HG03378 (cell line): ENCODE measurements at regions not wholly inside any gene's neighbourhood (a gene's known extent, or its start where the extent isn't known, plus 50 kb on each side); places are given as distances from the start of the nearest gene placed in this dataset.

ENCODE experiments used
- ATAC-seq: cut with Tn5 transposase; IDR thresholded peaks from one replicate; pipeline ENCODE4 v1.9.1; 2021; ENCODE audit warnings: mild to moderate bottlenecking, moderate library complexity; ENCODE audit not compliant: unreplicated experiment

DNA sequence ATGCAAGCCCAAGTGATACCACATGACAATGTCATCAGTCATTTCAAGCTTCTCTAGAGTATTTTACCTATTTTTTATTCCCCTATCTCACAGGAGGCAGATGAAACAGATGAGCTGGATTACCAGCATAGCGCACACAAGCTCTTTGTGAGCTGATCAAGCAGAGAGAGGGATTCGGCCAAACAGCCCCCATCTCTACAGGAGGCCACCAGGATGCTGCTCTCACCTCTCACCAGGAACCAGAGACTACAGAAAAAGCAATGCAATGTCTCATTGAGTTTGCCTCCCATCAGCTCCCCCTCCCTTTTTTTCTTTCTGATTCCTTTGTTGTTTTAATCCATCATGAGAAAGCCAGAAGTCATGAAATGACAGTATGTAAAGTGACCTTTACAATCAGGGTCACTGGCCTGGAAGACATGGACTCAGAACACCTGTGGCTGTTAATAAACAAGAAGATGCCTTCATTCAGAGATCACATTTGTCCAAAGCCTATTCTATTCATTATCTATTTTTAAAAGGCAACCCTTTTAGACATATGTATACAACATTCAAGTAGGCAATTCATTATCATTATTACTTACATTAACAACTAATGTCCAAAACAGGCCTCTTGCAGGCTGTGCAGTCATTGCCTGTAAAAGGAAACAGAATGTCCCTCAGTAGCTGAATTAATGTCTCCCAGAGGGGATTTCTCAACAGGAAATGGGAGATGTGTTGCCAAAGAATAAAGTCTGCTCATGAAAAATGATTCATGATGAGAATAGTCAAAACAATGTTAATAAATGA, 656.6 kb downstream of the TBC1D4 start:
- no peak for ATAC-seq

GRCh38 chr13:74820809-74821208, 661.2 kb downstream of the TBC1D4 start:
- ATAC-seq: no peak

DNA sequence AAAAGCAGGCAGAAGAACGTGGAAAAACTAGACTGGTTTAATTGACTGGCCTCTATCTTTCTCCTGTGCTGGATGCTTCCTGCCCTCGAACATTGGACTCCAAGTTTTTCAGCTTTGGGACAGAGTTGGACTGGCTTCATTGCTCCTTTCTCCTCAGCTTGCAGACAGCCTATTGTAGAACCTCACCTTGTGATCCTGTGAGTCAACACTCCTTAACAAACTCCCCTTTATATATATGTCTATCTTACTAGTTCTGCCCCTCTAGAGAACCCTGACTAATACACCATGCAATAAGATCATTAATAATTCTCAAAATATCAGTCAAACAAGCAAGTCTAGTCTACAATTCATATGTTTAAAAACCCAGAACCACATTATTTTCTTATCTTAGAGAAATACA, 662.4 kb downstream of the TBC1D4 start:
- ATAC-seq: no peak

DNA sequence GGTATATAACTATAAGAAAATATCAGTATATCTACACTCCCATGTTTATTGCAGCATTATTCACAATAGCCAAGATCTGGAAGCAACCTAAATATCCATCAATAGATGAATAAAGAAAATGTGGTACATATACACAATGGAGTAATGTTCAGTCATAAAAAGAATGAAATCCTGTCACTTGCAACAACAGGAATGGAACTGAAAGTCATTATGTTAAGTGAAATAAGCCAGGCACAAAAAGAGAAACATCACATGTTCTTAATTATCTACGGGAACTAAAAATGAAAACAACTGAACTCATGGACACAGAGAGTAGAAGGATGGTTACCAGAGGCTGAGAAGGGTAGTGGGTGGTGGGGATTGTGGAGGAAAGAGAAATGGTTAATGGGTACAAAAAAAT, 665.2 kb downstream of the TBC1D4 start:
- no peak for ATAC-seq

DNA sequence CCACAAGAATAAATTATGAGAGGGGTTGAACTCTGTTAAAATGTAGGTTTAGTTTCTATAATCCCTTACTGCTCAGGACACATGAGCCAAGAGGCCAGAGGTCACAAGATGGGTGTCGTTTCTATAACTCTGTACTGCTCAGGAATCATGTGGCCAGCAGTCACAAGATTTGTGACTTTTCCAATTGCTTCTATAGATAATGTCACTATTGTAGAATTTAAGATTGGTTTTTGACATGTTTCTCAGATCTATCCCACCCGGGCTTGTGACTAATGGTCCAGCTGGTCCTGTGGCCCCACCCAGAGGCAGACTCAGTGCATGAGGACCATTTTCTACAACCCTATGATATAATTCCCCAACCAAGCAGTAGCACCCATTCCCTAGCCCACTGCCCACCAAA, 662.0 kb upstream of the KLF12 start:
- ATAC-seq: no peak

- ATAC-seq: no peak
Measured at GRCh38 chr13:74795526-74795925, 661.3 kb upstream of the KLF12 start.

GRCh38 chr13:74794582-74794981, 660.4 kb upstream of the KLF12 start:
- no peak for ATAC-seq

DNA sequence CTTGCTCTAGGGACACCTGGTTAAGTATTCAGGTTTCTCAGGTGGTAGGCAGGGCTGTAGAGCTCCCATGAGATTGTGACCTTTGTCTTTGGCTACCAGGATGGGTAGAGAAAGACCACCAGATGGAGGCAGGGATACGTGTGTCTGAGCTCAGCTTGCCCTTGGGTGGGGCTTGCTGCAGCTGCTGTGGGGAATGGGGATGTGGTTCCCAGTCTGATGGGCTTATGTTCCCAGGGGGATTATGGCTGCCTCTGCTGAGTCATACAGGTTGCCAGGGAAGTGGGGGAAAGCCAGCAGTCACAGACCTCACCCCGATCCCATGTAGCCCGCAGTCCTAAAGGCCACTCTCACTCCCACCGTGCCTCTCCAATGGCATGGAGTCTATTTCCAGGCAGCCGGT, 659.9 kb upstream of the KLF12 start:
- ATAC-seq: no peak

DNA sequence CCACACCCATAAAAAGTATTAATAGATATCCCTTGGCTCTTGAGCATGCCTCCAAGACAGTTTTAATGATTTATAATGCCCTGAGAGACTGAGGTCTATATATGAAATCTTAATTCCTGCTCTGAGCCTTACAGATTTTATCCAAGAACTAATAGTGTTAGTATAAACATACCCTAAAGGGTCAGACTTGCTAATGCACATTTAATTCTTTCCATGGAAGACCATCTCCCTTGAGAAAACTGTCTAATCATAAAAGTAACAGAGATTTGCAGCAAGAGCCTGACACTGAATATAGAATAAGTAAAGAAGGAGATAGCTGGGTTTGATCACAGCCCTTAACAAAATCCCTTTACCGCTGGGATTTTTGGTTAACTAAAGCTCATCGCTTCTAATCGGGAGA, 650.8 kb upstream of the KLF12 start:
- no peak for ATAC-seq

GRCh38 chr13:74778946-74779345, 644.7 kb upstream of the KLF12 start:
- ATAC-seq: no peak

DNA sequence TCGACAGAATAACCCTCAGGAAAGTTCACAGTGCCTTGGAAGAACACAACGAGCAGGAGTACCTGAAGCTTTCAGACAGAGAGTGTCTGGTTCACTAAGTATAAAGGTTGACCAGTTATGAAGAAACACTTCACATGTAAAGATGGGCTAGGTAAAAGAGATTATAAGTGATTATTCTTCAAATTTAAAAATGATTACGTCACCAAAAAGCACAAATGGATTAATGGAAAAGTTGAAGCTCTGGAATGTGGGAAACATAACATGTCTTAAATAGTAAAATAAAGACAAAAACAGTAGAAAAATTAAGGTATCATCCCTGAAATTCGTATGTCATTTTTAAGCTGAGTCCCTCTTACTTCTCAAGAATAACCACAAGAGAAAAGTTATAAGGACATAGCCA, 643.9 kb upstream of the KLF12 start:
- ATAC-seq: no peak

DNA sequence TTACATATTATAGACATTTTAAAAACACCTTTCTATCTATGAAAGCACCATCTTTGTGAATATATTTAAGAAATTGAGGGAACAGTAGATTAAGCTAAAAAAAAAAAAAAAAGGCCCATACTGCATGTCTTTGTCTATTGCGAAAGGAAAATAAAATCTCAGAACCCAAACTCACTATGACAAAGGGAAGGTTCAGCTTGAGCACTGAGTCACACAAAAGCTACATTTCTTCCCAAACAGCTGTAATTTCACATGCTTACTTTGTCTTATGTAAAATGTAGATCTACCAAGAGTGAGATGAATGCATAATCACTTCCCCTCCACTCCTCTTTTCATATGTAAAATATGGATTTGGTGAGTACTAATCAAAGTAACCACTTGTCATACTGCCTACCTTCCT, 640.1 kb upstream of the KLF12 start:
- ATAC-seq: no peak

- ATAC-seq: no peak
Measured at GRCh38 chr13:74773248-74773647, 639.0 kb upstream of the KLF12 start.

- ATAC-seq: no peak
Measured at GRCh38 chr13:74771964-74772363, 637.8 kb upstream of the KLF12 start.

GRCh38 chr13:74770361-74770760, 636.2 kb upstream of the KLF12 start:
- no peak for ATAC-seq

DNA sequence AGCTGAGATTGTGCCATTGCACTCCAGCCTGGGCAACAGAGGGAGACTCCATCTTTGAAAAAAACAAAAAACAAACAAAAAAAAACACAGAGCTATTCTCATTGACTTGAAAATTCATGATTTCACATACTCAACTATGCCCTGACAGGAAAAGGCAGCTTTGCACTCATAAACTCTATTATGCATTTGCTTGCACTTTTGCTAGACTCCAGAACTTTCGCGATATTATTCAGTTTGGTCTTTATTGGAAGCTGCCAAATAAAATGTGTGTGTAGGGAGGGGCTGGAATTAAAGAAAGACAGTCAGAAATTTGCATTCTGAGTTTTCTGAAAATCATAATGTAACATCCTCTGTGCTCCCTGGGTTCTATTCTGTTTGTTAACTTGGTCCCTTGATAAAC, 635.1 kb upstream of the KLF12 start:
- no peak for ATAC-seq

GRCh38 chr13:74768521-74769085, 634.4 kb upstream of the KLF12 start:
- no peak for ATAC-seq

GRCh38 chr13:74767050-74767449, 632.8 kb upstream of the KLF12 start:
- ATAC-seq: no peak

DNA sequence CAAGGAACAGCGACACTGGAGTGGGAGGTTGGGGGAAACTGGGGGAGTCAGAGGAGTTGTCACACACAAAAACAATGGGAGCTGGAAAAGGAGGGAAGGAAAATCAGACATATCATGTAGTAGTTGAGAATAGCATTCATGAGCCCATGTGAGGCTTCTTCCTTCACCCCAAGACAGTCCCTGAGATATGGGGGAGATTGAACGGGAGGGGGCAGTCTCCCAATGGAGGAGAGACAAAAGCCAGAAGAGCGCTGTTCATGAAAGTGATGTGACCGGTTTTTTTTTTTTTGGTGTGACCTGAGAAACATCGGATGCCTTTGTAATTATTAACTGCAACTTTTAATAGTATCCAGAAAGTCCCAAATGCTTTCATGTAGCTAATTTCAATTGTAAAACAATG, 631.8 kb upstream of the KLF12 start:
- ATAC-seq: no peak

GRCh38 chr13:74761801-74762757, 627.9 kb upstream of the KLF12 start:
- ATAC-seq: no peak

DNA sequence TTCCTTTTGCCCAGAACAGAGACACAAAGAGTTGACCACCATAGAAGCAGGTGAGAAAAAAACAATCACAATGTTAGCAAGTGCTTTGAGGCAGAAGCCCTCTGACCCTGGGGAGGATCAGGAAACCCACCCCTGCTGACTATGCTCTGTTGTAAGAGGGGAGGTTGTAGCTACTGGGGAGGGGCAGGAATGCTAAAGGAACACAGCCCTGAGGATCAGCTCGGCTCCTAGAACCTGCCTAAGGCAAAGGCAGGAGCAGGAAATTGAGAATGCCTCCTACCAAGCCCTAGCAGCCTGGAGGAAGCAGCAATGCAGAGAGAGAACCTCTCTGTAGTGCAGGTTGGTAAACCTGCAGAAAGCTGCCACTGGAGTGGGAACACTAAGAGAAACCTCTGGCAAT, 624.0 kb upstream of the KLF12 start:
- ATAC-seq: no peak

GRCh38 chr13:74755065-74755464, 620.9 kb upstream of the KLF12 start:
- ATAC-seq: no peak
